GM21423 (cell line): ENCODE measurements at regions not wholly inside any gene's neighbourhood (a gene's known extent, or its start where the extent isn't known, plus 50 kb on each side); places are given as distances from the start of the nearest gene placed in this dataset.
A peak's percentile ranks its signal among the peaks of the same experiment; 100 is the strongest.

Source experiments
- ATAC-seq: cut with Tn5 transposase; IDR thresholded peaks from one replicate; pipeline ENCODE4 v1.9.1; 2021; ENCODE audit warnings: mild to moderate bottlenecking, moderate library complexity; ENCODE audit not compliant: unreplicated experiment

GRCh38 chr2:74063486-74063885 lies 78.8 kb downstream of the TET3 start:
- no peak for ATAC-seq

GRCh38 chr2:74065456-74065855 lies 80.7 kb downstream of the TET3 start:
- no peak for ATAC-seq

GRCh38 chr2:74066491-74067203 lies 81.1 kb downstream of the BOLA3 start:
- ATAC-seq = no peak

- no peak for ATAC-seq
Measured at GRCh38 chr2:74067221-74067747, 80.4 kb downstream of the BOLA3 start.

GRCh38 chr2:74070991-74071390 lies 76.7 kb downstream of the BOLA3 start:
- no peak for ATAC-seq

- ATAC-seq = no peak
Measured at GRCh38 chr2:74071426-74071825, 76.3 kb downstream of the BOLA3 start.

GRCh38 chr2:74072565-74072964 lies 75.1 kb downstream of the BOLA3 start:
- ATAC-seq = no peak

- ATAC-seq = no peak
Measured at GRCh38 chr2:74074487-74074886, 73.2 kb downstream of the BOLA3 start.

GRCh38 chr2:74076074-74076470 lies 71.6 kb downstream of the BOLA3 start:
- ATAC-seq = no peak

GRCh38 chr2:74077636-74078035 lies 70.1 kb downstream of the BOLA3 start:
- ATAC-seq = no peak

GRCh38 chr2:74078466-74078865 lies 69.2 kb downstream of the BOLA3 start:
- ATAC-seq = no peak

- peak; percentile 69 for ATAC-seq
Measured at GRCh38 chr2:74079522-74080341, 68.0 kb downstream of the BOLA3 start.

GRCh38 chr2:74080346-74080745 lies 67.4 kb downstream of the BOLA3 start:
- no peak for ATAC-seq

- ATAC-seq = no peak
Measured at GRCh38 chr2:74081030-74081762, 66.5 kb downstream of the BOLA3 start.

- no peak for ATAC-seq
Measured at GRCh38 chr2:74081763-74082110, 66.0 kb downstream of the BOLA3 start.

GRCh38 chr2:74083750-74084149 lies 64.0 kb downstream of the BOLA3 start:
- ATAC-seq = no peak
